Neural crest cell (in vitro differentiated cells): ENCODE measurements at regions not wholly inside any gene's neighbourhood (a gene's known extent, or its start where the extent isn't known, plus 50 kb on each side); places are given as distances from the start of the nearest gene placed in this dataset.

Source experiments
- DNase-seq: peaks from one replicate; pipeline ENCODE4 v3.0.0; 2021; ENCODE audit warnings: low read depth, mixed read lengths, low spot score
- H3K27ac Mint-ChIP-seq: one replicate; pipeline ENCODE4 v1.8.0; 2021; ENCODE audit warnings: mild to moderate bottlenecking, mixed read lengths; ENCODE audit not compliant: unreplicated experiment
- H3K27me3 Mint-ChIP-seq: 2 replicates; pipeline ENCODE4 v1.8.0; 2021; ENCODE audit warnings: low read depth, mild to moderate bottlenecking, mixed read lengths
- H3K36me3 Mint-ChIP-seq: 2 replicates; pipeline ENCODE4 v1.8.0; 2021; ENCODE audit warnings: low read depth, mild to moderate bottlenecking, mixed read lengths
- H3K4me1 Mint-ChIP-seq: 2 replicates; pipeline ENCODE4 v1.8.0; 2021; ENCODE audit warnings: mixed read lengths
- H3K4me3 Mint-ChIP-seq: one replicate; pipeline ENCODE4 v1.8.0; 2021; ENCODE audit warnings: mild to moderate bottlenecking, mixed read lengths
- H3K9me3 Mint-ChIP-seq: 2 replicates; pipeline ENCODE4 v1.8.0; 2021; ENCODE audit warnings: mixed read lengths
- CTCF ChIP-seq: fragments of 200-600 bp; sonication (generic); conservative IDR thresholded peaks from 2 replicates; pipeline ENCODE4 v1.5.0; 2021; ENCODE audit warnings: antibody characterized with exemption, mild to moderate bottlenecking

- no peak for TF ChIP-seq CTCF
- Mint-ChIP-seq H3K9me3 (peaks cover 4% of the 10 kb centered on the region), H3K27me3 (no peaks in the 10 kb centered on the region), H3K27ac (no peak overlapping the region), H3K4me3 (no peak overlapping the region), H3K4me1 (peaks cover 15% of the 10 kb centered on the region), H3K36me3 (no peaks in the 10 kb centered on the region)
- DNase-seq = no peak
These were observed 65.4 kb downstream of the UTRN start for GRCh38 chr6:144350528-144350880.

GRCh38 chr6:144351379-144352127 is 66.4 kb downstream of the UTRN start:
- Mint-ChIP-seq H3K36me3 (no peaks in the 10 kb centered on the region), H3K4me3 (no peak overlapping the region), H3K27ac (no peak overlapping the region), H3K9me3 (peaks cover 4% of the 10 kb centered on the region), H3K27me3 (no peaks in the 10 kb centered on the region), H3K4me1 (peaks cover 15% of the 10 kb centered on the region)
- no peak for TF ChIP-seq CTCF
- no peak for DNase-seq

GRCh38 chr6:144352331-144352730 is 67.2 kb downstream of the UTRN start:
- no peaks in the 10 kb centered on the region for H3K27me3 Mint-ChIP-seq
- no peak for TF ChIP-seq CTCF
- H3K36me3 Mint-ChIP-seq = no peaks in the 10 kb centered on the region
- peaks cover 15% of the 10 kb centered on the region for H3K4me1 Mint-ChIP-seq
- no peak for DNase-seq
- H3K4me3 Mint-ChIP-seq = no peak overlapping the region
- H3K9me3 Mint-ChIP-seq = peaks cover 4% of the 10 kb centered on the region
- no peak overlapping the region for H3K27ac Mint-ChIP-seq

GRCh38 chr6:144353871-144354314 is 68.8 kb downstream of the UTRN start:
- H3K27ac Mint-ChIP-seq = no peak overlapping the region
- no peak for DNase-seq
- no peak overlapping the region for H3K4me3 Mint-ChIP-seq
- peaks cover 10% of the 10 kb centered on the region for H3K4me1 Mint-ChIP-seq
- TF ChIP-seq CTCF = no peak
- H3K9me3 Mint-ChIP-seq = no peaks in the 10 kb centered on the region
- no peaks in the 10 kb centered on the region for H3K36me3 Mint-ChIP-seq
- H3K27me3 Mint-ChIP-seq = no peaks in the 10 kb centered on the region

- Mint-ChIP-seq H3K4me3 (no peak overlapping the region), H3K27me3 (no peaks in the 10 kb centered on the region), H3K9me3 (no peaks in the 10 kb centered on the region), H3K4me1 (peaks cover 16% of the 10 kb centered on the region), H3K36me3 (no peaks in the 10 kb centered on the region), H3K27ac (no peak overlapping the region)
- TF ChIP-seq CTCF = no peak
- DNase-seq = no peak
These were observed 74.6 kb downstream of the UTRN start for GRCh38 chr6:144359783-144360182.
